Eye (tissue), 1 donor: ENCODE measurements at regions not wholly inside any gene's neighbourhood (a gene's known extent, or its start where the extent isn't known, plus 50 kb on each side); places are given as distances from the start of the nearest gene placed in this dataset.

Experiments
- DNase-seq: peaks from one replicate; pipeline ENCODE4 v3.0.0-alpha.2; 2015

DNA sequence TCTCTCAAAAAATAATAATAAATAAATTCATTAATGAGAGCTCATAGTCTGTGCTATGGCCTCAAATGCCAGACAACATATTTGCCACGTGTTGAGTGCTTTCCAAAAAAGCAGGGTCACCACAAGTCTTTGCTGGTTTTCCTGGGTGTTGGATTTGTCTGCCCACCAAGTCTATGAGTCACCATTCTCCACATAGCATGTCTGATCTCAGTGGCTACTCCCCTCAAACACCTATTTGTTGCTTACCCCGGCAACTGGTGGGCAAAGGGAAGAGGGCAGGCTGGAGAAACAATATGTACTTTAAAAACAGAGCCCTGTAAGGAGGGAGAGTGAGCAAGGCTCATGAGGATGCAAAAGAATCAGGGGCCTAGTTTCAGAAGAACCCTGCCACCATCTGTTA, 120.0 kb upstream of the ARRDC4 start:
- no peak for DNase-seq

DNA sequence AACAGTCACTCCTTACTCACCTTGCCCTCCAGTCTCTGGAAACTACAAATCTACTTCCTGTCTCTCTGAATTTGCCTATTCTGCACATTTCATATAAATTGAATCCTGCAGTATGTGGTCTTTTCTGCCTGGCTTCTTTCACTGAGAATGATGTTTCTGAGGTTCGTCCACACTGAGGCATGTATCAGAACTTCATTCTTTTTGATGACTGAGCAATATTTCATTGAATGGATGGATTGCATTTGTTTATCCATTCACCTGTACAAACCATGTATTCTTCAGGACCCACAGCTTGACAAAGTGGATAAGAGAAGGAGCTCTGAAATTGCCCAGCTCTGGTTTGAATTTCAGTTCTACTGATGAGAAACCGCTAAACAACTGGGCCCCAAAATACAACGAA, 118.9 kb upstream of the ARRDC4 start:
- DNase-seq = no peak

DNA sequence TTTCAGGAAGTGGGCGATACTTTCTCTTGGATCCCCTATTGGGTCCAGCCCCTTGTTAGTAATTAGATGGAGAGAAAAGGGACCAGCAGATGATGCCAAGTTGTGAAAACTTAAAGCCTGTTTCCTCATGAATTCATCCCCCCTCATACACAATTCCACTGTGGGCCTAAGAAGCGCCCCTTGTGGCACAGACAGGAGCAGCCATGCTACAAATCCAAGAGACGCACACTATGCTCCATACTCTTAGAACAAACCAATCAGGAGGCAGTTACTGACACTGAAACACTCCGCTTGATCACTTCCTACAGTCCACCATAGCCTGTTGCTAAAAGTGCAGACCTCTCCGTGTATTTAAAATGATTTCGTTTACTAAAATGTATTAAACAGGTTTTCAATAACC, 111.3 kb upstream of the ARRDC4 start:
- no peak for DNase-seq

GRCh38 chr15:97858296-97858695, 102.2 kb upstream of the ARRDC4 start:
- peak; percentile 7 for DNase-seq

DNA sequence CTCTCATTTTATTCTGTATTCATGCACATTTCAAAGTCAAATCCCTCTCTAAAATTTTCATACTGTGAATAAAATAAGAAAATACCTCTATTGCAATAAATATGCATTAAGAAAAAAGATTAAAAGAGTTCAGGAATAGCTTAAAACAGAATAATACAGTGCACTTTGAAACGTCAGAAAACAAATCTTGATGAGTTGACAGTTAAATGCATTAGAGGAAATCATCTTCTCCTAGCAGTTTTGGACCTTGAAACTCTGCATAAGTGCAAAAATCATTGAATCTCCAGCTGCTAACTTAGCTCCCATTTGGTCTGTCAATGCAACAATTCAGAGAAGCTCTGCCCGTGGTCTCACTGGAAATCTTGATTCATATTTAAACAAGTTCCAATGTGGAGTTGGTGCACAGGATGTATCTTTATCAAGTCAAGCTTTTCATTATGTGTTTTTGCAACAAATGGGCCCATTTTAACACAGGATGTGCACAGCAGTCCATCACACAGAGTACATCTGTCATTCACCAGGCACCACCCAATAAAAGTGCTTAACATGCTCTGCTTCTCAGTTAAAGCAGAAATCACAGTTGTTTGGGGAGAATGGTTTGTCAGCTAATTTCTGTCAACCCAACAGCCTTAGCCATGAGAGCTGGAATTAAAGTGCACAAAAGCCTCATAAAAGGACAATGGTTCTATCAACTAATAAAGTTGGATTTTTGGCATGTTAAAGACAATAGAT, 98.8 kb upstream of the ARRDC4 start:
- no peak for DNase-seq

GRCh38 chr15:97866959-97867358, 93.5 kb upstream of the ARRDC4 start:
- peak; percentile 5 for DNase-seq

- DNase-seq = no peak
Observed at GRCh38 chr15:97867870-97868269, 92.6 kb upstream of the ARRDC4 start.

DNA sequence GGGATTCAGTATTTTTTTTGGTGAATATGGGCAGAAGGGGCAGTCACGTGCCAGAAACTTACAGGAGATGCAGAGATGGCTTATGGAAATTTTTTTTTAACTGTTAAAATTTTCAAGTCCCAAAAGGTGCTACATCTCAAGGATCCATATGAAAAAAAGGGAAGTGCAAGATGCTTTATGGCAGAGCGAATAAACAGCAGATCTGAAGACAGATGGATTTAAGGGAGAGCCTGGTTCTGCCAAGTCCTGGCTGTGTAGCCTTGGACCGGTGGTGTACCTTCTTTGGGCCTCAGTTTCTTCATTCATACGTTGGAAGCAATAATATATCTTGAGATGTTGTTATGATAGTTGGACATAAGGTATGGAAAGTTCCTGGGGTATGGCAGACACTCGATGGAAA, 91.5 kb upstream of the ARRDC4 start:
- no peak for DNase-seq

GRCh38 chr15:97870771-97871170, 89.7 kb upstream of the ARRDC4 start:
- DNase-seq = no peak

DNA sequence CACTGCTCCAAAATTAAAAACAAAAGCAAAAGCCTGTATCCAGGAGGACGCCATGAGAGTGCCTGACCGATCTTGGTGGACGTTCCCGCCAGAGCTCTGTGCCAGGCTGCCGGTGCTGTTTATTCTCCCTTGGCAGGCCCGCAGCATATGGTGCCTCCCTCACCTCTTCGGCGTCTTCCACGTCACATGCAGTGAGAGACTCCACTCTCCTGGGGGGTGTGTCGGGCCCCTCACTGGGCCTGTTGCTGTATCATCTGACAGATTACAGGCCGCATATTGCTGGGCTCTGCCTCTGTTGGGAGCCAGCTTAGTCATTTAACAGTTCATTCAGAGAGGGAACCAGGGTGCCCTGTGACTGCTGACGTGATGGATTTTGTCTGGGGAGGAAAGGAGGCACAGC, 86.4 kb upstream of the ARRDC4 start:
- no peak for DNase-seq

GRCh38 chr15:97875025-97875512, 85.4 kb upstream of the ARRDC4 start:
- no peak for DNase-seq

- DNase-seq = no peak
Observed at GRCh38 chr15:97875513-97876280, 84.8 kb upstream of the ARRDC4 start.

DNA sequence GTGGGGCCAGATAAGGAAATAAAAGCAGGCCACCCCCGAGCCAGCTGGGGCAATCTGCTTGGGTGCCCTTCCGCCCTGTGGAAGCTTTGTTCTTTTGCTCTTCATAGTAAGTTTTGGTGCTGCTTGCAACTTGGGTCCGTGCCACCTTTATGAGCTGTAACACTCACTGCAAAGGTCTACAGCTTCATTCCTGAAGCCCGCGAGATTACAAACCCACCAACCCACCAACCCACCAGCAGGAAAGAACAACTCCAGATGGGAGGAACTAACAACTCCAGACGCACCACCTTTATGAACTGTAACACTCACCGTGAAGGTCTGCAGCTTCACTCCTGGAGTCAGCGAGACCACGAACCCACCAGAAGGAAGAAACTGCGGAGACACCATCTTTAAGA, 84.2 kb upstream of the ARRDC4 start:
- no peak for DNase-seq

DNA sequence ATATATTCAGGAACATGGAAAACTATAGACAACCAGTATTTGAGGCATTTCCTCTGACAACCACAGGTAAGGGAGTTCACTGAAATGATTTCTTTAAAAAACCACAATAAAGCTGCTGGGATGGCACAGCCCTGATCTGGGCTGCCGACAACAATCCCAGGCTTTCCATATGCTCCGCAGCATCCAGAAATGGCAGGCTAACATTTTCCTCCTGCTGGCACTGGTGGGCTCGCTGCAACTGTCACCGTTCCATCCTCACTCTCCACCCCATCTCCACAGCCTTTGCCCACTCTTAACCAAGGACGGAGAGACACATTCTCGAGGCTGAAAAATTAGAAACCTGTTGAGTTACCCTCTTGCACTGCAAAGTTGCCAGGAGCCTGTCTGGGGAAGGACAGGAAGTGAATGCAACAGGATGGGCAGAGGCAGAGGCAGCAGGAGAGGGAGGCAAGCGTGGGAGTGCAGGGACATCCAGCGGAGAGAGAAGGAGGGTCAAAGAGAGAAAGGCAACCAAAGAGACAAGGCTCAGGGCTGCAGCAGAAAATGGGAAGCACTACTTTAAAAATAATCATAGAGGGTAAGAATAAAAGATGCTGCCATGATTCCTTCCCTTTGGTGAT, 79.0 kb upstream of the ARRDC4 start:
- DNase-seq = no peak

DNA sequence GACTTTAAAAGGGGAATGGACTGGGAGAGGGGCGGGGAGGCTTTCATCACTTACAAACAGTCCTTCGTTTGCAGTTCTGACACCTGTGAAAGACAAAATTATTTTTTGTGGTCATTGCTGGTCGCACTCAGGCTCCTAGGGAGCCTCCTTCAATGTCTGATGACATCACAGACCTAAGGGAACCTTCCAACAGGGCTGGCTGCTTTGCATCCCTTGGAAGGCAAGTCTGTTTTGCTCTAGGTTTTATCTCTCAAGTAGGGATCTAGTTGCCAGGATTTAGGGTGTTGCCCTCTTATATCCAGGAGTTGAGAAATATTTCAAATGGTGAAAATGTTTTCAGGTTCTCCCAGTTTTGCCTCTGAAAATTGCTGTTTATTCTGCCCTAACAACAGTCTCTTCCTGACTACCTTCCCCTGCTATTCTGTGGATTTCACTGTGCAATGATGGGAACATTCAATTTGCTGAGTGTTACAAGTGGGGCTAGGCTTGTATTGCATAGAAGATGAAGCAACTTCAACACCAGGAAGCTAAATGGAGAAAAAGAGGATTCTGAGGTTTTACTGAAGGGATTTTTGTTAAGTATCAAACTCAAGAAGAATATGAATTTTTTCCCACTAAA, 75.9 kb upstream of the ARRDC4 start:
- DNase-seq = no peak

GRCh38 chr15:97890307-97890706, 70.2 kb upstream of the ARRDC4 start:
- no peak for DNase-seq

GRCh38 chr15:97892167-97892938, 68.2 kb upstream of the ARRDC4 start:
- no peak for DNase-seq

GRCh38 chr15:97893967-97894366, 66.5 kb upstream of the ARRDC4 start:
- DNase-seq = no peak

DNA sequence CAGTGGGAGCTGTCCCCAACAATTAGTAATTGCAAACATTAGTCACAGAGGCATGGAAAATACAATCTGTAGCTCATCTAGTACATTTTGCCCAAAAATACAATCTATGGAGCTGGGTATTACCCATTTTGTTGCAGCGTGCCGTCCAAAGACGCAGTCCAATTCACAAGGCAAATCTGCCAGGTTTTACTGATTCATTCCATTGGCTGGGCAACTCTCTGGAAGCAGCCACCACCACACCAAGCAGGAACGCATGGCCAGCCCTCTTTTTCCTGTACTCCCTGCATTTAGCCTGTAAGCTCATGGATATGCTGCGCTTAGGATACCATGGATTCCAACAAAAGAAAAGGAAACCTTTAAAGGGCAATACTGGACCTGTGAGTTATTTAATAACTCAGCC, 60.5 kb upstream of the ARRDC4 start:
- no peak for DNase-seq

GRCh38 chr15:97902140-97902780, 58.2 kb upstream of the ARRDC4 start:
- DNase-seq = peak; percentile 43

DNA sequence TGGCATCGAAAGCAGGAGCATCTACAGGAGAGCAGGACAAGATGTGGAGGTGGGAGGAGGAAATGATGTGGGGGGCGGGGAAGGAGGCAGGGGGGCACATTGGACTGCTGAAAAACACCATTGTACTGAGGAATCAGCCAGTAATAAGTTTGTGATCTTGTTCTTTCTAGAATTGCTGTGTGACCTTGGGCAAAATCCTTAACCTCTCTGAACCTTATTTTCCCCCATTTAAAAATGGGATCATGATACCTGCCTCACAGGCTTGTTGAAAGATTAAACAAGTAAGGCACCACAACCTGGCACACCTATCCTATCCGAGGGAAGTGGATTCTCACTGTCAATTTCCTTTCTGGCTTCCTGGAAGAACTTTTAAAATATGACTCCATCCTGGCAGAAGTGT, 56.9 kb upstream of the ARRDC4 start:
- DNase-seq = no peak

- DNase-seq = peak; percentile 87
Observed at GRCh38 chr15:97903971-97904572, 56.4 kb upstream of the ARRDC4 start.
